NCI-H748 treated with DMSO at 0.1 percent for 48 hours (cell line): ENCODE measurements at regions not wholly inside any gene's neighbourhood (a gene's known extent, or its start where the extent isn't known, plus 50 kb on each side); places are given as distances from the start of the nearest gene placed in this dataset.
"Not testable (repeated sequence)": the region's sequence is repeated elsewhere in the genome, so short reads cannot be mapped to it uniquely, and the experiment has no call there.

Source experiments
- DNase-seq: peaks from one replicate; lab custom pipeline; 2025; lab: John Stamatoyannopoulos, UW

DNA sequence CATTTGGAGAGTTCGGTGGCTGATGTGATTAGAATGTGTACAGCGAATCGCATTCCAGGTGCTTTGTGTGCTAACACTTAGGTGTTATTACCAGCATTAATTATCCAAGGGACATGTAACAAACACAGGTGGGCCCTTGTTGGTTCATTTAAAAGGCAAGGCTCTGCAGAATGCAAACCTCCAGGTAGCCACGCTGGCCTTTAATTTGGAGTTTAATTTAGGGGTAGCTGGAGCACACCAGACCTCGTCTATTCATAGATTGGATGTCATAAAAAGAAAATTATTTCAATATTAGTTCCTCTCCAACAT is 191.1 kb downstream of the MAT2B start:
- DNase-seq, result peak; percentile 98

DNA sequence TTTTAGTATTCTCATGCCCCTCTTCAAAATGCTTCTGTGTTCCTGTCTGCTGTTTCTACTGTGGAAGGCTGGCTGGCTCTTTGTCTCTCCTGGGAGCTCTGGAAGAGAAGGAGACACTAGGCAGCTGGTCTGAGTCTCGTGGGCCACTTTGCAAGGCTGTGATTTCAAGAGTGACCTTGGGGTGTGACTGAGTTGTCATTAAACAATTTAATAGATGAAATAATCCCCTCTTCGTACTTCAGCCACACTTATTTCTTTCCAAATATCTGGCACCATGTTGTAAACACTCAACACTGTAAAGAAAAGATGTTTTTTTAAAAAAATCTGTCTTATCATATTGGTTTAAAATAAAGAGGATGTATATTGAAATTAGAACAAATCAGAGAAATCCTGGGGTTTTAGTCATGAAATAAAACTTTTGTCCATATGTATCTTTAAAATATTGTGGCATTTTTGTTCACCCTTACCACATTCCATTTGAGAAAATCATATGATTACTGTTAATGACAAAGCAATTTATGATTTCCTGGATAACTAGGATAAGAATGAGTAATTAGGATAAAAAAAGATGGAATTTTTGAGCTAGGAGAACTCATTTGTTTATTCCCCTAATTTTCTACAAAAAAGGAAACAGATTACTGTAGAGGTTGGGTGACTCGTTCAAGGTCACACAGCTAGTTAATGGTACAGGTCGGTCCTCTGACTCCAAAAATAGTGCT is 200.8 kb downstream of the MAT2B start:
- no peak for DNase-seq

DNA sequence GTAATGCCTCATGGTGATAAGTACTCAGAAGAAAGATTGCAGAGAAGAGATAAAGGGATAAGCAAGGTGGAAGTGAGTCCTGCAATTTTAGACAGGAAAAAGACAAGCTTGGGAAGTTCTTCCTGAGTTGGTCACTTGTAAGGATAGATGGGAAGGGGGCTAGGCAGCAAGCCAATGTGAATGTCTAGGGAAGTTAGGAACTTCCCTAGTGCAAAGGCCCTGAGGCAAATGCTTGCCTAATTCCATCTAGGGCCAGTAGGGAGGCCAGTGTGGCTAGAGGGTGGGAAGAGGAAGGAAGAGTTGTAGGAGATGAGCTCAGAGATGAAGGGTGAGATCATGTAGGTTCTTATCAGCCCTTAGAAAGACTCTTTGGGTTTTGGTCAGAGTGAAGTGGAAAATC is 206.6 kb downstream of the MAT2B start:
- DNase-seq, result no peak

DNA sequence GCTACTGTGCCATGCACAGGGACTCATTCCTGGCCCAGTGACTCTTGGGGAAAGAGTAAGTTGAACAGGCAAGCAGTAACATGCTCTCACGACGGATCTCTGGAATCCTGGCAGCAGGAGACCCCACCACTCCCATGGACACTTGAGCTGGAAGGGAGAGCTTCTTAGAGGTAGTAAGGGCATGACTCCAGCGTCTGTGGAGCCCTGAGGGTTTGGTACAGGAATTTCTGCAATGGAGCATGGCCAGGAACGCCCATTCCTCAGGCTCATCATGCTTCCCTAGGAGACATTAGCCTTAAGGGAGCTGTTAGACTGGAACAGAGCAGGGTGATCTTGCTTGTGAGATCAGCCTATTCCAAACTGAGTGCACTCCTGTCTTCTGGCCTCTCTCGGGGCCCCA is 212.9 kb downstream of the MAT2B start:
- no peak for DNase-seq

DNA sequence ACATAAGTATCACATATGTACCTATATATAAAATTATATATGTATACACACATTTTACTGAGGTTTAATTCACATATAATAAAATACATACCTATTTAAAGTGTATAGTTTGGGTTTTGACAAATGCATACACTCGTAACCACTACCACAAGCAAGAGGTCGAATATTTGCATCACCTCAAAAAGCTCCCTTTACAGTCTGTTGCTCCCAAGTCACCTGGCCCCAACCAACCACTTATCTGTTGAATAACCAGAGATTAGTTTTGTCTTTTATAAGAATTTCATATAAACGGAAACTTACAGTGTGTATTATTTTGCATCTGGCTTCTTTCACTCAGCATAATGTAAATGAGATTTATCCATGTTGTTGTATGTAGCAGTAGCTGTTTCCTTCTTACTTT is 218.9 kb downstream of the MAT2B start:
- DNase-seq, result no peak

DNA sequence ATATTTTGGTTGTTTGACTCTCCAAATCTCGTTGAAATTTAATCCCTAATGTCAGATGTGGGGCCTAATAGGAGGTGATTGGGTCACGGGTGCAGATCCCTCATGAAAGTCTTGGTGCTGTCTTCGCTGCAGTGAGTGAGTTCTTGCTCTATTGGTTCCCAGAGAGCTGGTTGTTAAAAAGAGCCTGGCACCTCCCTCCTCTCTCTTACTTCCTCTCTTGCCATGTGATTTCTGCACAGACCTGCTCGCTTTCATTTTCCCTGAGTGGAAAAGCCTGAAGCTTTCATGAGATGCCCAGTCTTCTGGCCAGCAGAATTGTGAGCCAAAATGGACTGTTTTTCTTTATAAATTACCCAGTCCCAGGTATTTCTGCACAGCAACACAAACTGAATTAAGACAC is 221.6 kb downstream of the MAT2B start:
- no peak for DNase-seq

DNA sequence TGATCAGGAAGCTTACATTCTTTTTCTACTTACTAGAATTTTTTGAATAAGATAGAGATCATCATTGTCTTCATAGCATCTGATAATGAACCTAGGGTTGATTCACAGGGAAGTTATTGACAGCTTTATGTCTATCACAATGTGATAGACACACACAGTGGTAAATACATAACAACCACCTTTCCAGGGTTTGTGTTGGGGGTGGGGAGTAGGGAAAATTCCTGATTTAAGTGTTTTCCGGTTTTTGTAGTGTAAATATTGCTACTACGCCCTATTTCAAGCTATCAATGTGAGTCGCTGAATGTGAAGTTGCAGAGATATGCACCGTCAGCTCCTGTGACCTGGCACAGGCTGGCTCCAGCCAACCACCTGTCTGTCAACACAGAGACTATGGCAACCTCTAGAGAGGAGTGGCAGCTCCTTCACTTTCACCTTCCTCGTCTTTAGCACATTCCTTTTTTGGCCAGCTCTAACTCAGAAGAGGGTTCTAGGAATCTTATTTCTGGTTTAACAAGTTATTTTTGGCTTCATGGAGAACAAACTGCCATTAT is 224.9 kb downstream of the MAT2B start:
- peak; percentile 53 for DNase-seq

DNA sequence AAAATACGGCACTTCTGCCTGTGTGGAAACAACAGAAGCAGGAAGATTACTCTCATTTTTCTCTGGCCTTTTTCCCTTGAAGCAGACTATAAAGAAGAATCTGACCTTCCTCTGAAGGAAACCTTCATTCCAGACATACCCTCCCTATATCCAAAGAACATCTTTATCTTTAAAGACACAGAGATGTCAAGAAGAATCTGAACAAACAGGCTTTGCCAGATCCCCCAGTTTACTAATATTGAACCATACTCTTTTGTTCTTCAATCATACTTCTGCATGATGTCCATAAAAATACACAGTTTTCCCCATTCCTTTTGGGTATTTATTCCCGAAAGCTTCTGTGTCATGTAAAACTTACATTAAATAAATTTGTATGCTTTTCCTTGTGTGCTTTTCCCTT is 225.8 kb downstream of the MAT2B start:
- no peak for DNase-seq

DNA sequence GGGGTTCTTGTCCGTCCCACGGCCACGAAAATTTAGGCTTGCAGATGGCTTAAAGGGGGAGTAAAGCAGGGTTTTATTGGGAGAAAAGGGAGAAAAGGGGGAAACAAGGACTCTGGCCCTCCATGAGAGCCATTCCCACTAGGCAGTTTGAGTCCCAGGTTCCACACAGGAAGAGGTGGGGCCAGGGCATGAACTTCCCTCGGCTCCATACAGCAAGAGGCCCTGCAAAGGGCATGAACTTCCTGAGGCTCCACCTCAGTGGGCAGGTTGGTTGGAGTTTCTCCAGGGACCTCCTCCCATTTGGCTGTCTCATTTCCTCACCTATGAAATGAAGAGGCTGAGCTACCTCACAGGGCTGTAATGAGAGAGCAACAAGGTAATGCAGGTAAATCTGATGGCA is 229.7 kb downstream of the MAT2B start:
- peak; percentile 2 for DNase-seq

DNA sequence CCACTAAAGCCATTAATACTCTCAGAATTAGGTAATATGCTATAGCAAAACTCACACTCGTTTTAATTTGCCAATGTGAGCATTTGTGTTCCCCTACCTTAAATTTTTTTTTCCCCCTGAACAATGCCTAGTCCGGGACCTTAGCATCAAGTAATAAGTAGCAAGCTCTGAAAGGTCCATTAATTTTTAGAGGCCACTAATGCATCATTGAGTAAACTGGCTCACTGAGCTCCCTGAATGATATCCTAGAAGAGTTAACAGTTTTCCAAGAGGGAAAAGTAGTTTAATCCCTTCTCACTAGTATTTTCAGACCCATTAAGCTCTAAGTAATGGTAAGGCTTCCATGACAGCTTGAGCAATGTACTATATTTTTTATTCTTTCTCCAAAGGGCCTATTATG is 242.2 kb downstream of the MAT2B start:
- no peak for DNase-seq

DNA sequence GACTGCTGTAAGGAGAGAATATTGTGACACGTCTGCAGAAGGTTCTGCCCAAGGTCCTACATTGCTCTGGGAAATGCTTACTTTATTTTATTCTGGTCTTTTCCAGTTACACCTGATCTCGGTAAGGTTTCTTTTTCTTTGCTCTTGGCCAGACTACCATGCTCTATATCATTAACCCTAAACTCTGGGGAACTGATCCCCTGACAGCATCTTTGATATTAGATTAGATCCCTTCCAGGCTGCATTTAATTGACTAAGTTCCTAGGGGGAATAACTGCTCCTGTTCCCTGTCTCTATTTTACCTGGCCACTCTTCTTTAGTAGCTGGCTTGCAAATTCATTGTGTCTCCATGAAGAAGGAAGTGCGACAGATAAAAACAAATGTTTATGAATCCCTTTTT is 243.5 kb downstream of the MAT2B start:
- no peak for DNase-seq

DNA sequence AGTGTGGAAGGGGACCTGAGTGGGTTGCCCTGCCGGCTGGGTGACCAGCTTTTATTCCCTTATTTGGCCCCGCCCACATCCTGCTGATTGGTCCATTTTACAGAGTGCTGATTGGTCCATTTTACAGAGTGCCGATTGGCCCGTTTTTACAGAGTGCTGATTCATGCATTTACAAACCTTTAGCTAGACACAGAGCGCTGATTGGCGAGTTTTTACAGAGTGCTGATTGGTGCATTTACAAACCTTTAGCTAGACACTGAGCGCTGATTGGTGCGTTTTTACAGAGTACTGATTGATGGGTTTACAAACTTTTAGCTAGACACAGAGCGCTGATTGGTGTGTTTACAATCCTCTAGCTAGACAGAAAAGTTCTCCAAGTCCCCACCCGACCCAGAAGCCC is 245.0 kb downstream of the MAT2B start:
- DNase-seq, result not testable (repeated sequence)

DNA sequence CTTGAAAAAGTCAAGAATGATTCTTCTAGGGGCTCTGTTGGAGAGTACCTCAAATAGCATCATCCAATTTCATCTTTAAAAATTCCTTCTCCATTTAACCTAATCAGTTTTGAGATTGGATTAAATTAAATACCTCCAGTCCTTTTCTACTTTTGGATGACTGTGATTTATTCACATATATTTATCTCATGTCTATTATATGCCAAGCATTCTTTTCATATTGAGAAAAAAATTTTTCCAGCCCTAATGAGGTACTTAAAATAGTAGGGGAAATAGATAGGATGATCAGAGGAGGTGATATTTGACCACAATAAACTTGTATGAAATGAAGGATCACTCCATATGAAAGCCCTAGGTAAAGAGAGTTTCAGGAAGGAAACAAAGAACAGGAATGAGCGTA is 250.1 kb downstream of the MAT2B start:
- no peak for DNase-seq

DNA sequence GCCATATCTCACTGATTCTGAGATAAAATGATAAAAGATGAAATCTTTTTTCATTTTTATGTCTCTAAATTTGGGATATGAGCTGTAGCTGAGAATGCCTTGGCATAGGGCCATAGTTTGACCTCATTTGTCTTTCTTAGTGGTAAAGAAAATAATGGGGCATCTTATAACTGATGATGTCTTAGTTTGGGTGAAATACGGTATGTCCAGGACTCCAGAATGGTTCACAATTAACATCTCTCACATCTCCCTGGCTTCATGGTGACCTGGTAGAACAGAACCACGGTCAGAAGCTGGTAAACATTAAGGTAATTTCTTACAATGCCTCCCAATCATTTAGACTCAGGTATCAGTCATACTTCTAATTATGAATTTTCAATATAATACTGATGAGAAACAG is 250.8 kb downstream of the MAT2B start:
- no peak for DNase-seq

DNA sequence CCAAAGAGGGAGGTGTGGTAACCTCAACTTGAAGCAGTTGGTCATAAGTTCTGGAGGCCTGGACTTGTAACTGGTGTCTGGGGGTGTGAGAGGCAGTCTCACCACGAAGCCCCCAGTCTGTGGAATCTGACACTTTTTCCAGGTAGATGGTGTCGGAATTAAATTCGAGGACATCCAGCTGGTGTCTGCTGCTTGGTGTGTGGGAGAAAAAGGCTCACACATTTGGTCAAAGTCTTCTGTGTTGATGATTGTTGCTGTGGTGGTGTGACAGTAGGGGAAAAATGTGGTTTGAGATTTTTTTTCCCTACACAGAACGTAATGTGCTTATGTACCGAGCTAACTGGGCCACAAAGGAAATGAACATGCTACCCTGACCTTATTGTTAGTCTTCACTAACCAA is 251.9 kb downstream of the MAT2B start:
- no peak for DNase-seq

DNA sequence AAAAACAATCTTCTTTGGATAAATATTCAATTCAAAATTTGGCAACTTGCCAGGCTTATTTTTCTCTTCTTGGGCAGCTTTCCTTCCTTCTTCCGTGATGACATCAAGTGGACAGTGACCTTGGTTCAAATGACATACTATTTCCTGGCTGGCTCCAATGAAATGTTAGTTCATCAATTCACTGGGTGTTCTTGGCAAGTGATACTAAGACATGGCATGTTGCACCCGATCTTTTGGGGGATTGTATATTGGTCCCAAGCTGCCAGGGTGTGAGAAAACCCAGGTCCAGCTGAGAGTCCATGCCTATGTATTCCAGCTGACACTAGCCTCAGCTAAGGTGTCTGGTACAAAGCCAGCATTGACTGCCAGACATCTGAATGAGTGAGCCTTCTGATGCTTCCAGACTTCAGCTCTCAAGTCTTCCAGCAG is 252.9 kb downstream of the MAT2B start:
- no peak for DNase-seq

DNA sequence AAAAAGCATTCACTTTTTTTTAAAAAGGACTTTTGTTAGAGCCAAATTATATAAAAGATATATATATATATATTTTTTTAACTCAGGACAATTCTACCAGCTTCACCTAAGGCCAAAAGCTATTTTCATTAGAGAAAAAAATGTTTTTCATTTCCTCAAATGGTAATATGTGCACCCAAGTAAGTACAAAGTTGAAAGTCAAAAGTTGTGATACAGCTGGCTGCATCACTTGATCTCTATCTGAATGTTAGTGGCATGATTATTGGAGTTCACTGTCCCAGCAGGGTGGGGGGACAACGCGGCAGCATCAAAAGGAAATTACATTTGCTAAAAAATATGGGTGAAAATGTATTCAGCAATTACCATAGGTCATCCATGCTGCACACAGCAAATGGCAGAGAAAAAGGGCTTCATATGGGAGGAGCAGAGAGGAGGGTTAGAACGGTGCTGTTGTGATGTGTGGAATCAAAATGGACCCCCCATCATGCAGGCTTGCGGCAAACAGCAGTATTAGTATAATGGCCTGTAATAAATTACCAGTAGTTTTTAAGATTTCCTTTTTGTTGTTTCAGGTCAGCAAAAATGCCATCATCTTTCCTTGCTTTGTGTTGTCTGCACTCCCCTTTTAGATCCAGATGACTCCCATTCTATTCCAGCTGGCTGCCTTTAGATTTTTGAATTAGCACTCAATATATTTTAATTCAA is 253.7 kb downstream of the MAT2B start:
- DNase-seq, result no peak

DNA sequence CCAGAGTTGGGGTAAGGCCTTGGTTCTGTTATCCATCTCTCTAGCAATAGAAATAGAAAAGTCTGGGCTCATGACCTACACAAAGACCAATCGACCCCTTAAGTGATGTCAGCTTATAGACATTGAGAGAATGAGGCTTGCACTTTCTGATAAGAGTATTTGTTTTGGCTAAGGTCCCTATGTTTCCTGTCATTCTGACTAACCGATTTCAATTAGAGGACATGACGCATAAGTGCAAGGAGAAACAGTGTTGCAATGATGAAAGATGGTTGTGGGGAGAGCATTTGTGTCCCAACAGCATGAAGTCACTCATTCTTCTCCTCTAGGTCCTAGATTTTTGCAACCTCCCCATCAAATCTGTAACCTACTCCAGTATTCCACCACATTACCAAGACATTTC is 255.1 kb downstream of the MAT2B start:
- DNase-seq, result peak; percentile 19

DNA sequence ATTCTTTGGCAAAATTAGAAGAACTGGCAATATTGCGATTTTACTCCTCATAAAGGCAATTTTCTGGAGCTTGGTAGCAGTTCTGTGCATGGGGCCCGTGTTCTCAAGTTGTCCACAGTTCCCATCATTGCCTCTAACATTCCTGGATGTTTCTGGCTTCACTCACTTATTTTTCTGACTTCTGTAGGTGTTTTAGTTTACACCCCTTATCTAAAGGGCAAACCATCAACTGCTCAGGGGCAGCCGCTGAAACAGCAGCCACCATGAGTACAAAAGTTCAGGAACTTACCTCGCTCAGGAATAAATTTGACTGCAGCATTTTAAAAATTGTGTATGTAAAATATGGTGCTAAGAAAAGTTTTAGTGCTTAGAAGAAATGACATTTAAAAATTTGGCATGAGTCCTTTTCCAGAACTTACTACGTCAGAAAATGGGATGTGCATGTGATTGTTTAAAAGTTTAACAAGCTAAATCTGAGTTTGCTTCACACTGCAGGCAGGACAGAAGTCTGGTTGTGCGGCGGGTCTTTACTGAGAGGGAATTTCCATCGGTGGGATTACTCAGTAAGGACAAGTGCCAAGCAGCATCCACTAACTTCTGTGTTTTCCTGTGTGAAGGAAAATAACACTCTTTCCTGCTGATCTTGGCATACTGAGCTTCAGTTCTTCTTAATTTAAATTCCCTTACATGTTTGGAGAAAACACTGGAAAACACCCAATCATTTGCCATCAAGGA is 261.7 kb downstream of the MAT2B start:
- no peak for DNase-seq

DNA sequence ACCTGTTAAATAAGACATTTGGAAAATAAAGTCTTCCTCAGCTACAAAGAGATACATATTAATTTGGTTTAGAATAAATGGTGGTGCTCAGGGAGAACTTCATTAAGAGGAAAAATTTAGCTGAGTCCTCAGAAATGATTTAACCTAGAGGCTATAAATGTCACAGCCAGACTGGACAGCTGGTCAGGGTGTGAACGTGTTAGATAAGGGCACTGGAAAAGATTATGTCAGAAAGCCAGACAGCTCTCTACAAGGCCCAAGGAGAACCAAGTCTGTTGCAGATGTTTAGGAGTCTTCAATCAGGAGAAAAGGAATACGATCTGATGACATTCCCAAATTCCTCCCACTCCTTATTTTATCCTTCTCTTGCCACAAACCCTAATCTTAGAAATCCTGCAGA is 265.2 kb downstream of the MAT2B start:
- DNase-seq, result no peak

DNA sequence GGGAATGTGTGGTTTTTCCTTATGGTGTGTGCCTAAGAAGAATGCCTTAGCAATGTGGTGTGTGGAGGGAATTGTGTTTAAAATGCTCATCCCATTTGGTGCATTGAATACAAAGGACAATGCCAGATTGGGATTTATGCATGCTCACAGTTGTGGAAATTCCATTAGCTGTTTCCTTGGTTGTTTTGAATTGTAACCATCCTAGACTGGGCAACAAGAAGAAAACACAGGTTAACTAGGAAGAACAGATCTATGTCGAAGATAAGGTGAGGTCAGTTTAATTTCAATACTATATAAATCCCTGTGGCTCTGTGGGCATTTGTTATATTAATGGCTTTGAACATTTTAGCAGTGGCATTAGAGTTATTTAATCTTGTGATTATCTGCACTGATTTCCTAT is 266.8 kb downstream of the MAT2B start:
- DNase-seq, result no peak

DNA sequence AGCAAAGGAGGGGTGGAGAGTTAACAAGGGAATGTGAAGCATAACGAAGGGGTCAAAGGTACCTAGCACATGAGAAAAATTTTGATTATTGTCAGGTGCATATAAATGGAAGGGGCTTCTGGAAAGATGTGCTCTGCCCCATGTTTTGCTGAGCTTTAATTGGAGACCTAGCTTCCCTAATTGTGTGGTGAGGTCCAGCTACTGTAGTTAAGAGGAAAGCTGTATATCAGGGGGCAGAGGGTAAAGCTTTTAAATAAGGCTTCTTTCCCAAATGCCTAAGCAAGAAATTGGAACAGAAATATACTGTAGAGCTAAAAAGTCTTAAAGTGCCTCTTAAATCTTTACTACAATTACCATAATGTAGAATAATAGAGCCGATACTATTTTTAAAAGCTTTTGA is 267.2 kb downstream of the MAT2B start:
- no peak for DNase-seq

DNA sequence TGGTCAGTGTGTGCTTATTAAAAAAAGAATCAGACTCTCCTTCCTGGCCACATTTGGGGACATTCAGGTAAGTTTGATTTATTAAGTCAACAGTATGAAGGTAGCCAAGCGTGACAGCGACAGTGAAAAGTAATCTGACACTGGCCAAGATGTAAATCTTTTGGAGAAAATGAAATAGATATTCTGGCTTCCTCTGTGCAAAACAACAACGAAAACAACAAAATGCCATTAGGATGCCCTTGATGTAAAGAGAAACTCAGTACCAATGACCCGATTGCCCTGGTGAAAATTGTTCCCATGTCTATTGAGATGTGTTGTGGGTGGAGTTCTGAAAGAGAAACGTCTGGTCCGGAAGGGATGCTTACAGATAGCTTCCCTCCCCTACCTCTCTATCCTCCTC is 267.8 kb downstream of the MAT2B start:
- DNase-seq, result no peak
